ENCODE measurements at regions not wholly inside any gene's neighbourhood (a gene's known extent, or its start where the extent isn't known, plus 50 kb on each side); places are given as distances from the start of the nearest gene placed in this dataset.
"Not testable (repeated sequence)": the region's sequence is repeated elsewhere in the genome, so short reads cannot be mapped to it uniquely, and the experiment has no call there.

DNA sequence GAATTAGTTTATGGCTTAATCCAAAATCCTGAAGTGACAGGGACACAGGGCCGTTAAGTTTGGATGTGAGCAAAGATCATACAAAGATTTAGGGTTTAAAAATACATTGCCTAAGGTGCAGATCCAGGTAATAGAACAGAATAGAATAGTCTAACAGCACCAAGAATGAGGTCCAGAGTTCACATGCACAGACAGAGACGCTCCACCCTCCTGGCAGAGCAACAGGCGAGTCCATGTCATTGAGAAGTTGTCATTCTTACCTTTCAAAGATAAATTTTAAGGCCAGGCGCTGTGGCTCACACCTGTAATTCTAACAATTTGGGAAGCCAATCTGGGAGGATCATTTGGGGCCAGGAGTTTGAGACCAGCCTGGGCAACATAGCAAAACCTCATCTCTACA is 209.1 kb upstream of the AUTS2 start:
- ATAC-seq (no peak), FAIRE-seq (no peak), DNase-seq (no peak)
- 37 to 53% methylated on average over 4 of the region's 4 CpGs for WGBS, 2 donors
- Histone ChIP-seq H3K4me1 (no peaks in the 10 kb centered on the region), H3K9me3 (no peaks in the 10 kb centered on the region), H3K4me3 (no peak overlapping the region), H3K27me3 (no peaks in the 10 kb centered on the region), H3K36me3 (no peaks in the 10 kb centered on the region), H3K27ac (no peak overlapping the region)
- TF ChIP-seq, protein P1, sequence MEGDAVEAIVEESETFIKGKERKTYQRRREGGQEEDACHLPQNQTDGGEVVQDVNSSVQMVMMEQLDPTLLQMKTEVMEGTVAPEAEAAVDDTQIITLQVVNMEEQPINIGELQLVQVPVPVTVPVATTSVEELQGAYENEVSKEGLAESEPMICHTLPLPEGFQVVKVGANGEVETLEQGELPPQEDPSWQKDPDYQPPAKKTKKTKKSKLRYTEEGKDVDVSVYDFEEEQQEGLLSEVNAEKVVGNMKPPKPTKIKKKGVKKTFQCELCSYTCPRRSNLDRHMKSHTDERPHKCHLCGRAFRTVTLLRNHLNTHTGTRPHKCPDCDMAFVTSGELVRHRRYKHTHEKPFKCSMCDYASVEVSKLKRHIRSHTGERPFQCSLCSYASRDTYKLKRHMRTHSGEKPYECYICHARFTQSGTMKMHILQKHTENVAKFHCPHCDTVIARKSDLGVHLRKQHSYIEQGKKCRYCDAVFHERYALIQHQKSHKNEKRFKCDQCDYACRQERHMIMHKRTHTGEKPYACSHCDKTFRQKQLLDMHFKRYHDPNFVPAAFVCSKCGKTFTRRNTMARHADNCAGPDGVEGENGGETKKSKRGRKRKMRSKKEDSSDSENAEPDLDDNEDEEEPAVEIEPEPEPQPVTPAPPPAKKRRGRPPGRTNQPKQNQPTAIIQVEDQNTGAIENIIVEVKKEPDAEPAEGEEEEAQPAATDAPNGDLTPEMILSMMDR (IDR thresholded peaks at IDR 0.05) = no peak
- intact Hi-C loops (cut with DNase I) = no loop called here

- H3K27me3 ChIP-seq; H3K4me3 ChIP-seq; H3K36me3 ChIP-seq; H3K9me3 ChIP-seq; H3K4me1 ChIP-seq; FAIRE-seq; intact Hi-C loops (cut with DNase I); ATAC-seq; H3K27ac ChIP-seq: not testable (repeated sequence)
- DNase-seq = peak in 1 of 6 donors; percentile 60
- WGBS, 2 donors = 86 to 90% methylated on average over 24 to 30 of the region's 30 CpGs
Observed at GRCh38 chr7:69393912-69394311, 204.4 kb upstream of the AUTS2 start.

DNA sequence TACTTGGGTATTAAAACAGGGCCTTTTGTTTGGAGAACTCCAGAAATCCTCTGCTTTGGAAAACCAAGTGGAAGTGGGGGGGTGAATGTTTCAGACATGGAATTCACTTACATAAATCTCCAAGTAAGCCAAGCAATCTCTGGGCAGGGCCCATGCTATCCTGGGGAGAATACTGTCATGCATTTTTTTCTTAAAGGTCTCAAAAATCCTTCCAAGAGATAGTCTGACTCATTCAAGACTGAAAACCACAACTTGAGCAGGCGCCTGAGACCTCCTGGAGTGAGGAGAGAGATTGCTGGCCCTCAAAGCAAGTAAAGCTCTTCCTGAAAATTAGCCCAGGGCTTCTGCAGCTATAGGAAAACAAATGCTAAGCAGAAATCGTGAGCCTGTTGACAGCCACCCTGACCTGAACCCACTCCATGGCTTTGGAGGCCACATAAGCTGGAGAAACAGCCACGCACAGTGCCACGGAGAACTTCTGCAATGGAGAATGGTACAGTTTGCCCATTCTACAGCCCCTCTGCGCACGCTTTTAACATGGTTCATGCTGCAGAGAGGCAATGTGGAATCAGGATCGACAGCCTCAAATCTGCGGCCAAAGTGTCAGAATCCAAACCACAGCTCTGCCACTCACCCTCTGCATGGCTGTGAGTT is 203.1 kb upstream of the AUTS2 start:
- no peaks in the 10 kb centered on the region for H3K9me3 ChIP-seq
- TF ChIP-seq, protein P1 (IDR thresholded peaks at IDR 0.05) = no peak
- DNase-seq = peak in 1 of 6 donors; percentile 2
- peak in 3 of 4 donors; percentile 39 to 71 (median 60) for ATAC-seq
- H3K27me3 ChIP-seq = no peaks in the 10 kb centered on the region
- no peaks in the 10 kb centered on the region for H3K36me3 ChIP-seq
- no peak overlapping the region for H3K27ac ChIP-seq
- no peaks in the 10 kb centered on the region for H3K4me1 ChIP-seq
- H3K4me3 ChIP-seq = no peak overlapping the region
- no peak for FAIRE-seq
- WGBS, 2 donors = 77 to 86% methylated on average over 8 of the region's 8 CpGs
- intact Hi-C loops (cut with DNase I) = no loop called here

DNA sequence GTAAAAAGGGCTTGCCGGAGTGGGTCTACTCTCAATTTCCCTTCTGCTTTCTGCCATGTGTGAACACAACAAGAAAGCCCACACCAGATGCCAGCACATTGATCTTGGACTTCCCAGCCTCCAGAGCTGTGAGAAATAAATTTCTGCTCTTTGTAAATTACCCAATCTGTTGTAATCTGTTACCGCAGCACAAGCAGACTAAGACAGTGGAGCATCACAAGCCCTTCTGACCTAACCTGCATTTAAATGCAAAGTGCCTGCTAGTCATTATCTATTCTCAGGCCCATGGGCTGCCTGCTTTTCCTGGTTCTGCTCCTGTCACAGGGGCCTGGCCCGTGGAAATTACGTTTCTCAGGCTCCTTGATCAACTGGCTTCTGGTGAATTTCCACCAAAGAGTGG is 199.3 kb upstream of the AUTS2 start:
- Histone ChIP-seq H3K4me3 (no peak overlapping the region), H3K27ac (no peak overlapping the region), H3K27me3 (no peaks in the 10 kb centered on the region), H3K36me3 (no peaks in the 10 kb centered on the region), H3K4me1 (no peaks in the 10 kb centered on the region), H3K9me3 (no peaks in the 10 kb centered on the region)
- DNase-seq = no peak
- intact Hi-C loops (cut with DNase I) = no loop called here
- TF ChIP-seq, protein P1 (IDR thresholded peaks at IDR 0.05) = no peak
- 74 to 85% methylated on average over 4 of the region's 4 CpGs for WGBS, 2 donors
- FAIRE-seq = no peak
- ATAC-seq = no peak

DNA sequence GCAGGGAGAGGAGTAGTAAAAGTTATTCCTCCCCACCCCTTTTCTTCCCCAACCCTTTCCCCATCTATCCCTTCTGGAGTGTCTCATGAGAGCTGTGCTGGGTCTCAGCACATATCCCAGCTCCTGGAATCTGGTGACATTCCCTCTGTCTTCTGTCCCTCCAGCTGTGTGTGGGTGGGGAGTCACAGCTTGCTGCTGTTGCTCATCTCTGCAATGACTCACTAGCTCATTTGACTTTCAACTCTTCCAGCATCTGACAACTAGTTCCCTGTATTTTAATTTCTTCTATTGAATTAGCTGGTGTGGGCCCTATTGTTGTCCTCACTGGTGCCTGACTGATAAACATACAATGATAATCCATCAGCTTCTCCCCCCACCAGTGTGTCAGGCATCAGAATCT is 198.9 kb upstream of the AUTS2 start:
- intact Hi-C loops (cut with DNase I) = no loop called here
- no peaks in the 10 kb centered on the region for H3K9me3 ChIP-seq
- H3K27ac ChIP-seq = no peak overlapping the region
- no peak overlapping the region for H3K4me3 ChIP-seq
- ATAC-seq (peak in 1 of 4 donors; percentile 39), FAIRE-seq (no peak), DNase-seq (no peak)
- H3K4me1 ChIP-seq = no peaks in the 10 kb centered on the region
- H3K36me3 ChIP-seq = no peaks in the 10 kb centered on the region
- H3K27me3 ChIP-seq = no peaks in the 10 kb centered on the region
- TF ChIP-seq, protein P1 (IDR thresholded peaks at IDR 0.05) = no peak

All from pancreas (tissue), 10 donors.